ENCODE measurements at regions not wholly inside any gene's neighbourhood (a gene's known extent, or its start where the extent isn't known, plus 50 kb on each side); places are given as distances from the start of the nearest gene placed in this dataset.
A peak's percentile ranks its signal among the peaks of the same experiment; 100 is the strongest.

- DNase-seq: peak; percentile 15
- TF ChIP-seq, protein P1, sequence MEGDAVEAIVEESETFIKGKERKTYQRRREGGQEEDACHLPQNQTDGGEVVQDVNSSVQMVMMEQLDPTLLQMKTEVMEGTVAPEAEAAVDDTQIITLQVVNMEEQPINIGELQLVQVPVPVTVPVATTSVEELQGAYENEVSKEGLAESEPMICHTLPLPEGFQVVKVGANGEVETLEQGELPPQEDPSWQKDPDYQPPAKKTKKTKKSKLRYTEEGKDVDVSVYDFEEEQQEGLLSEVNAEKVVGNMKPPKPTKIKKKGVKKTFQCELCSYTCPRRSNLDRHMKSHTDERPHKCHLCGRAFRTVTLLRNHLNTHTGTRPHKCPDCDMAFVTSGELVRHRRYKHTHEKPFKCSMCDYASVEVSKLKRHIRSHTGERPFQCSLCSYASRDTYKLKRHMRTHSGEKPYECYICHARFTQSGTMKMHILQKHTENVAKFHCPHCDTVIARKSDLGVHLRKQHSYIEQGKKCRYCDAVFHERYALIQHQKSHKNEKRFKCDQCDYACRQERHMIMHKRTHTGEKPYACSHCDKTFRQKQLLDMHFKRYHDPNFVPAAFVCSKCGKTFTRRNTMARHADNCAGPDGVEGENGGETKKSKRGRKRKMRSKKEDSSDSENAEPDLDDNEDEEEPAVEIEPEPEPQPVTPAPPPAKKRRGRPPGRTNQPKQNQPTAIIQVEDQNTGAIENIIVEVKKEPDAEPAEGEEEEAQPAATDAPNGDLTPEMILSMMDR (IDR thresholded peaks at IDR 0.05; ENCODE audit: low read depth, low read length): no peak
- Histone ChIP-seq H3K9me3 (ENCODE audit: severe bottlenecking) (no peaks in the 10 kb centered on the region), H3K4me3 (ENCODE audit: low read depth, low read length) (peak overlapping the region; percentile 33), H3K27ac (no peak overlapping the region), H3K27me3 (ENCODE audit: insufficient read depth, low read depth, severe bottlenecking) (no peaks in the 10 kb centered on the region), H3K36me3 (no peaks in the 10 kb centered on the region)
Observed at GRCh38 chr16:82432261-82432660, 194.5 kb upstream of the CDH13 start.

- Histone ChIP-seq H3K4me3 (ENCODE audit: low read depth, low read length) (no peak overlapping the region), H3K27me3 (ENCODE audit: insufficient read depth, low read depth, severe bottlenecking) (no peaks in the 10 kb centered on the region), H3K9me3 (ENCODE audit: severe bottlenecking) (no peaks in the 10 kb centered on the region), H3K27ac (no peak overlapping the region), H3K36me3 (no peaks in the 10 kb centered on the region)
- DNase-seq: no peak
- TF ChIP-seq, protein P1 (IDR thresholded peaks at IDR 0.05; ENCODE audit: low read depth, low read length): no peak
Observed at GRCh38 chr16:82425661-82426060, 201.1 kb upstream of the CDH13 start.

GRCh38 chr16:82421851-82422250, 204.9 kb upstream of the CDH13 start:
- no peaks in the 10 kb centered on the region for H3K36me3 ChIP-seq
- H3K27me3 ChIP-seq (ENCODE audit: insufficient read depth, low read depth, severe bottlenecking): no peaks in the 10 kb centered on the region
- no peak overlapping the region for H3K4me3 ChIP-seq (ENCODE audit: low read depth, low read length)
- no peak overlapping the region for H3K27ac ChIP-seq
- DNase-seq: no peak
- H3K9me3 ChIP-seq (ENCODE audit: severe bottlenecking): no peaks in the 10 kb centered on the region
- TF ChIP-seq, protein P1 (IDR thresholded peaks at IDR 0.05; ENCODE audit: low read depth, low read length): no peak

DNA sequence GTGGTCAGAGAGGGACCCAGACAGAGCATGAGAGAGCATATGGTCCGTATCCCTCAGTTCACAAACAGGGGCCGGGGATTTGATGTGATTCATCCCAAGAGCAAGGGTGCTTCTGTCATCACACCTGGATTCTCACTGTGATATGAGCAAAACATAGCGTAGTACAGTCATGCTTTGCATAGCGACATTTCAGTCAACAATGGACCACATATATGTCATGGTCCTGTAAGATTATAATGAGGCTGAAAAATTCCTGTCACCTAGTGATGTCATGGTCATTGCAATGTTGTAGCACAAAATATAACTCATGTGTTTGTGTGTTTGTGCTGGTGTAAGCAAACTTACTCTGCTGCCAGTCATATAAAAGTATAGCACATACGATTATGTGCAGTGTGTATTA, 207.4 kb upstream of the CDH13 start:
- no peaks in the 10 kb centered on the region for H3K9me3 ChIP-seq (ENCODE audit: severe bottlenecking)
- H3K27ac ChIP-seq: no peak overlapping the region
- DNase-seq: no peak
- no peaks in the 10 kb centered on the region for H3K27me3 ChIP-seq (ENCODE audit: insufficient read depth, low read depth, severe bottlenecking)
- no peaks in the 10 kb centered on the region for H3K36me3 ChIP-seq
- TF ChIP-seq, protein P1 (IDR thresholded peaks at IDR 0.05; ENCODE audit: low read depth, low read length): no peak
- H3K4me3 ChIP-seq (ENCODE audit: low read depth, low read length): no peak overlapping the region

GRCh38 chr16:82414476-82414875, 212.3 kb upstream of the CDH13 start:
- TF ChIP-seq, protein P1 (IDR thresholded peaks at IDR 0.05; ENCODE audit: low read depth, low read length): no peak
- Histone ChIP-seq H3K36me3 (no peaks in the 10 kb centered on the region), H3K27ac (no peak overlapping the region), H3K4me3 (ENCODE audit: low read depth, low read length) (no peak overlapping the region), H3K27me3 (ENCODE audit: insufficient read depth, low read depth, severe bottlenecking) (no peaks in the 10 kb centered on the region), H3K9me3 (ENCODE audit: severe bottlenecking) (no peaks in the 10 kb centered on the region)
- no peak for DNase-seq

DNA sequence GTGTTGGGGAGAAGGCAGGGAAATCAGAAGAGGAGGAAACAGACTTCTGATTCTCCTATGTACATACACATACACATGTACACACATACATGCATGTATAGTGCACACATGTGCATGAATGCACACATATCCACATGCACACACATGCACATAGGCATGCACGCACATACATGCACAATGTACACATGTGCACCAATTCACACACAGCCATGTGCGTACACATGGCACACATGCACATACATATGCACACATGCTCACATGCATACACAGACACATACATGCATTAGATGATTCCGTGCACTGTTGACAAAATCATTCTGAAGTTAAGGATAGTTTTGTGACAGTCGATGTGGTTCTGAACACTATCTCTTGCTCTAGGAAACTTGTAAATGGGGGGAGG, 214.0 kb upstream of the CDH13 start:
- Histone ChIP-seq H3K4me3 (ENCODE audit: low read depth, low read length) (no peak overlapping the region), H3K36me3 (no peaks in the 10 kb centered on the region), H3K27me3 (ENCODE audit: insufficient read depth, low read depth, severe bottlenecking) (no peaks in the 10 kb centered on the region), H3K9me3 (ENCODE audit: severe bottlenecking) (no peaks in the 10 kb centered on the region), H3K27ac (no peak overlapping the region)
- TF ChIP-seq, protein P1 (IDR thresholded peaks at IDR 0.05; ENCODE audit: low read depth, low read length): no peak
- no peak for DNase-seq
